PC-3 (cell line): ENCODE measurements at regions not wholly inside any gene's neighbourhood (a gene's known extent, or its start where the extent isn't known, plus 50 kb on each side); places are given as distances from the start of the nearest gene placed in this dataset.

ENCODE experiments used
- ATAC-seq: fragments of 200-7000 bp; cut with Tn5 transposase; 2 replicates; pipeline ENCODE4 v1.9.1; 2020; ENCODE audit warnings: mild to moderate bottlenecking, moderate library complexity
- BruUV-seq: library from RNA; stranded (reverse); fragments of 400-500 nt; replicated peaks from 2 replicates; lab custom pipeline; 2021; lab: Mats Ljungman, UMichigan
- CTCF ChIA-PET: fragments of 300-600 bp; sonication (Branson Sonifier 250); formaldehyde crosslinking; loops from one replicate; lab custom pipeline; 2022; ENCODE audit warnings: antibody characterized with exemption; lab: Charles Lee
- POLR2A ChIA-PET: fragments of 300-600 bp; sonication (Branson Sonifier 250); formaldehyde crosslinking; loops from one replicate; lab custom pipeline; 2022; ENCODE audit warnings: antibody characterized with exemption; ENCODE audit not compliant: unreplicated experiment; lab: Charles Lee
- DNase-seq: peaks from one replicate; pipeline ENCODE4 v3.0.0-alpha.2; 2015
- H2AFZ ChIP-seq: fragments of 300-600 bp; sonication (generic); 2 replicates; pipeline ENCODE4 v1.6.0; 2016; ENCODE audit warnings: antibody characterized with exemption, low read length
- H3F3A ChIP-seq: fragments of 300-600 bp; sonication (generic); one replicate; pipeline ENCODE4 v1.6.0; 2017; ENCODE audit warnings: antibody characterized with exemption, low read length, control low read depth, mild to moderate bottlenecking; ENCODE audit not compliant: unreplicated experiment
- H3K27ac ChIP-seq: fragments of 300-600 bp; sonication (generic); 2 replicates; pipeline ENCODE4 v1.5.1; 2016; ENCODE audit warnings: mild to moderate bottlenecking, low read length
- H3K27me3 ChIP-seq: fragments of 300-600 bp; sonication (generic); 2 replicates; pipeline ENCODE4 v1.6.1; 2016; ENCODE audit warnings: low read length, mixed read lengths
- H3K36me3 ChIP-seq: fragments of 300-600 bp; sonication (generic); 2 replicates; pipeline ENCODE4 v1.6.1; 2016; ENCODE audit warnings: low read depth, mixed run types, low read length, mixed read lengths
- H3K4me1 ChIP-seq: fragments of 300-600 bp; sonication (generic); 2 replicates; pipeline ENCODE4 v1.5.1; 2016; ENCODE audit warnings: low read length; ENCODE audit not compliant: insufficient read depth
- H3K4me2 ChIP-seq: fragments of 300-600 bp; sonication (generic); 2 replicates; pipeline ENCODE4 v1.6.0; 2016; ENCODE audit warnings: low read length
- H3K4me3 ChIP-seq: fragments of 300-600 bp; sonication (generic); 2 replicates; pipeline ENCODE4 v1.5.1; 2016; ENCODE audit warnings: mild to moderate bottlenecking, low read length, mixed read lengths
- H3K79me2 ChIP-seq: fragments of 300-600 bp; sonication (generic); 2 replicates; pipeline ENCODE4 v1.6.1; 2017; ENCODE audit warnings: low read length, mixed read lengths
- H3K9ac ChIP-seq: fragments of 300-600 bp; sonication (generic); 2 replicates; pipeline ENCODE4 v1.6.0; 2016; ENCODE audit warnings: mild to moderate bottlenecking, low read length
- H3K9me2 ChIP-seq: fragments of 300-600 bp; sonication (generic); replicated peaks from 2 replicates; pipeline ENCODE4 v1.6.1; 2016; ENCODE audit warnings: mixed run types, low read length, mixed read lengths
- H3K9me3 ChIP-seq: fragments of 300-600 bp; sonication (generic); 2 replicates; pipeline ENCODE4 v1.6.1; 2016; ENCODE audit warnings: low read length, mixed read lengths
- H4K20me1 ChIP-seq: fragments of 300-600 bp; sonication (generic); 2 replicates; pipeline ENCODE4 v1.6.1; 2016; ENCODE audit warnings: low read length, mixed read lengths
- EZH2 ChIP-seq: fragments of 300-600 bp; sonication (generic); IDR thresholded peaks from one replicate; pipeline ENCODE4 v1.6.1; 2017; ENCODE audit warnings: antibody characterized with exemption, mild to moderate bottlenecking, low read length; ENCODE audit not compliant: unreplicated experiment
- EZH2phosphoT487 ChIP-seq: fragments of 300-600 bp; sonication (generic); IDR thresholded peaks from 2 replicates; pipeline ENCODE4 v1.6.1; 2018; ENCODE audit warnings: mild to moderate bottlenecking, antibody characterized with exemption, low read length, borderline replicate concordance
- intact Hi-C: fragments of 100-400 bp; cut with micrococcal nuclease; formaldehyde crosslinking; loops from 2 replicates; pipeline ENCODE4 v1.9.0; 2023
- TF ChIP-seq, protein P1 (sequence below): fragments of 300-600 bp; sonication (generic); conservative IDR thresholded peaks from 2 replicates; pipeline ENCODE4 v1.5.1; 2017; ENCODE audit warnings: antibody characterized with exemption, low read depth, mild to moderate bottlenecking, low read length

GRCh38 chr5:91840412-91840811 is 457.3 kb upstream of the ARRDC3 start:
- TF ChIP-seq EZH2: no peak
- TF ChIP-seq, protein P1, sequence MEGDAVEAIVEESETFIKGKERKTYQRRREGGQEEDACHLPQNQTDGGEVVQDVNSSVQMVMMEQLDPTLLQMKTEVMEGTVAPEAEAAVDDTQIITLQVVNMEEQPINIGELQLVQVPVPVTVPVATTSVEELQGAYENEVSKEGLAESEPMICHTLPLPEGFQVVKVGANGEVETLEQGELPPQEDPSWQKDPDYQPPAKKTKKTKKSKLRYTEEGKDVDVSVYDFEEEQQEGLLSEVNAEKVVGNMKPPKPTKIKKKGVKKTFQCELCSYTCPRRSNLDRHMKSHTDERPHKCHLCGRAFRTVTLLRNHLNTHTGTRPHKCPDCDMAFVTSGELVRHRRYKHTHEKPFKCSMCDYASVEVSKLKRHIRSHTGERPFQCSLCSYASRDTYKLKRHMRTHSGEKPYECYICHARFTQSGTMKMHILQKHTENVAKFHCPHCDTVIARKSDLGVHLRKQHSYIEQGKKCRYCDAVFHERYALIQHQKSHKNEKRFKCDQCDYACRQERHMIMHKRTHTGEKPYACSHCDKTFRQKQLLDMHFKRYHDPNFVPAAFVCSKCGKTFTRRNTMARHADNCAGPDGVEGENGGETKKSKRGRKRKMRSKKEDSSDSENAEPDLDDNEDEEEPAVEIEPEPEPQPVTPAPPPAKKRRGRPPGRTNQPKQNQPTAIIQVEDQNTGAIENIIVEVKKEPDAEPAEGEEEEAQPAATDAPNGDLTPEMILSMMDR: no peak
- no peak for TF ChIP-seq EZH2phosphoT487
- CTCF ChIA-PET: no interaction called here
- no peaks in the 10 kb centered on the region for H3K79me2 ChIP-seq
- no peak overlapping the region for H3K9ac ChIP-seq
- no peaks in the 10 kb centered on the region for H3K4me1 ChIP-seq
- no peaks in the 10 kb centered on the region for H4K20me1 ChIP-seq
- no peak overlapping the region for H3K4me2 ChIP-seq
- H2AFZ ChIP-seq: no peak overlapping the region
- no peak overlapping the region for H3K27ac ChIP-seq
- H3K4me3 ChIP-seq: no peak overlapping the region
- no TSS peak for BruUV-seq
- H3K36me3 ChIP-seq: no peaks in the 10 kb centered on the region
- H3K9me3 ChIP-seq: no peaks in the 10 kb centered on the region
- H3F3A ChIP-seq: no peaks in the 10 kb centered on the region
- no peak for DNase-seq
- no peaks in the 10 kb centered on the region for H3K9me2 ChIP-seq
- POLR2A ChIA-PET: no interaction called here
- ATAC-seq: no peak
- intact Hi-C loops: no loop called here
- 0 out of 2 replicates have a peak, but pooled peaks cover 3% of the 10 kb centered on the region for H3K27me3 ChIP-seq

DNA sequence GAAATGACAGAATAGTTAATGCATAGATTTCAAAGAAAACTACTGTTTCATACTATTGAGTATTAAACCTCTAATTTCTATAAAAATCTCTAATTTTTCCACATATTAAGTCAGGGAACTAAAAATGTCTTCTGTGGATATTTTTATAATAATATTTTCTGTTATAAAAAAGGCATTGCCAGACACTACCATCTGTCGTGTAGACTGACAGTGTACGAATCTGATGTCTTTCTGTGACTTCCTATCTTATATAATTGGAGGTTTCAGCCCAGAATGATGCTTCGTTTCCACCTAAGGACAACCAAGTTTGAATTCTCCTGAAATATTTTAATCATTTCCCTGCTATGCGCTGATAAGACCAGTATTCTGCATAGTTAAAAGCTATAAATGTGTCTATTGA is 456.6 kb upstream of the ARRDC3 start:
- no peak for DNase-seq
- Histone ChIP-seq H3K9ac (no peak overlapping the region), H3K9me2 (no peaks in the 10 kb centered on the region), H3F3A (no peaks in the 10 kb centered on the region), H3K9me3 (no peaks in the 10 kb centered on the region), H3K4me2 (no peak overlapping the region), H3K27me3 (0 out of 2 replicates have a peak, but pooled peaks cover 3% of the 10 kb centered on the region), H3K36me3 (no peaks in the 10 kb centered on the region), H2AFZ (no peak overlapping the region), H3K27ac (no peak overlapping the region), H3K4me1 (no peaks in the 10 kb centered on the region), H4K20me1 (no peaks in the 10 kb centered on the region), H3K79me2 (no peaks in the 10 kb centered on the region), H3K4me3 (no peak overlapping the region)
- ChIA-PET POLR2A (no interaction called here), CTCF (no interaction called here)
- intact Hi-C loops: no loop called here
- no TSS peak for BruUV-seq
- TF ChIP-seq EZH2phosphoT487: no peak
- TF ChIP-seq, protein P1: no peak
- no peak for TF ChIP-seq EZH2
- no peak for ATAC-seq

- Histone ChIP-seq H3K36me3 (no peaks in the 10 kb centered on the region), H3K27ac (no peak overlapping the region), H3K9me3 (no peaks in the 10 kb centered on the region), H3K4me1 (no peaks in the 10 kb centered on the region), H3K27me3 (peaks cover 6% of the 10 kb centered on the region; the same call in 1 of the 2 replicates), H4K20me1 (no peaks in the 10 kb centered on the region), H3K79me2 (no peaks in the 10 kb centered on the region), H3K4me3 (no peak overlapping the region), H3K9ac (no peak overlapping the region), H3K4me2 (no peak overlapping the region), H2AFZ (no peak overlapping the region), H3K9me2 (no peaks in the 10 kb centered on the region), H3F3A (no peaks in the 10 kb centered on the region)
- CTCF ChIA-PET: no interaction called here
- ATAC-seq (no peak), DNase-seq (no peak)
- BruUV-seq: no TSS peak
- TF ChIP-seq, protein P1: no peak
- intact Hi-C loops: no loop called here
- POLR2A ChIA-PET: no interaction called here
These were observed 456.1 kb upstream of the ARRDC3 start for GRCh38 chr5:91839233-91839632.
